GM20431 (cell line): ENCODE measurements at regions not wholly inside any gene's neighbourhood (a gene's known extent, or its start where the extent isn't known, plus 50 kb on each side); places are given as distances from the start of the nearest gene placed in this dataset.

ENCODE experiments used
- in situ Hi-C: fragments of 300-500 bp; cut with MseI, MboI; formaldehyde crosslinking; loops from one replicate; pipeline ENCODE4 v1.15.0; 2020; ENCODE audit warnings: low sequenced_read_pairs; ENCODE audit not compliant: unreplicated experiment

DNA sequence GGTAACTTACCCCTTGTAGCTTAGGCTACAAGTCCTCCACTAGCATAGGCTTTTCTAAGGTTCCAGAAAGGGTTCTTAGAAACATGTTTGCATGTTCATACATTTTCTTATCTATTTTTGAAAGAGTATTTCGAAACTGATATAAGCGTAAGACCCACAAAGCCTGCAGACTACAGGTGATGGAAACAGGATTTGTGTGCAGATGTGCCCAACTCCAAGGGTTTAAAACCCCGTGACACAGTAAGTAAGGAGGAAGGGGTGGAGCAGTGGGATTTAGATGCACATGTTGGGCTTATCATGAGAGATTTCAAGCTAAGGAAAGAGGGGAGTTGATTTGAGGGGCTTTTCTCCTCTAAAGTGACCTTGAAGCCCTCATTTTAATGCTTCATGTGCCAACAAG, 164.7 kb downstream of the LTN1 start:
- in situ Hi-C loops, result no loop called here

DNA sequence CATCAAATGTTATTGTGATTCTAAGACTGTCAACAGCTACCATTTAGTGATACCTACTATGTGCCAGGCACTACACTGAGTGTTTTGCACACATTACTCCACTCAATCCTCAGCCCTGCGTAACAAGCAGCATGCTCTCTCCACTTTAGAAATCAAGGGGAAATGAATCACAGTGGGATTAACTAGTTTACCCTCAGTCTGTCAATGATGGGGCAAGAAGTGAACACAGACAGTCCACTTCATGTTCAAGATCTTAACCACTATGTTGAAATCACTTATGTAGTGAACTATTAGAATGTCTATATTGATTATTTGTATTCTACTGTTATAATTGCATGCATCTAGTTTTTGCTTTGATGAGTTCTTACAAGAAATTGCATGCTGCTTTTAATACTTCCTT, 165.3 kb downstream of the LTN1 start:
- in situ Hi-C loops, result no loop called here

DNA sequence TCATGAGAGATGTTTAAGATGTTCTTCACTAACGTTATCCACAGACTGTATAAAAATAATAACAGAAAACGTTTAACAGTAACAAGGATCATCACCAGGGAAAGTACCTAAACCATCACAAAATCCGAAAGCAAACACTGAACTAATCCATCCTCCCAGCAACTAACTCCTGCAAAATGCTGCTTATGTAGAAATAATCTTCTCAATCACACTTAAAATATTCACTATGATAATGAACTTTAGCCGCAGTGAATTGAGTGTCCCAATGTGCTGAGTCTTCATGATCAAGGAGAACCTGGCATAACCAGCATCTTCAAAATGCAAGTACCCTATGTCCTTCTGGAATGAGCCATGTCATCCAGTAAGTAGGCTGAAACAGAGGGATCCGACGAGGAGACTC, 166.1 kb downstream of the LTN1 start:
- in situ Hi-C loops, result no loop called here

DNA sequence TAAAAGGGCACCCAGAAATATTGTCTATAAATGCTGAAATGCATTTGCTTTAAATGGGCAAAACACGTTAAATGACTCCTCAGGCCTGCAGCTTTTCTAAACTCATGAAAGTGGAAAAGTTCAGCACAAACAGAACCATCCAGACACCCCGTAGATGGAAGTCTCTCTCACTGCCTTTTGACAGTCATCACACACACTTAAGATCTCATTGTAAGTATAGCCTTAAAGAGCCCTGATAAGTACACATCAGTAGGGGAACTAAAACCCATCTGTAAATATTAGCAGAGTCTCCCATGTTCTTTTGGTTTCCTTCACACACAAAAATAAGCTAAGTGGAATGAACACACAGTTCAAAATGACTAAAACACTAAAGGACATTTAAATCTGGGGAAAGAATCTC, 166.7 kb downstream of the LTN1 start:
- in situ Hi-C loops, result no loop called here

DNA sequence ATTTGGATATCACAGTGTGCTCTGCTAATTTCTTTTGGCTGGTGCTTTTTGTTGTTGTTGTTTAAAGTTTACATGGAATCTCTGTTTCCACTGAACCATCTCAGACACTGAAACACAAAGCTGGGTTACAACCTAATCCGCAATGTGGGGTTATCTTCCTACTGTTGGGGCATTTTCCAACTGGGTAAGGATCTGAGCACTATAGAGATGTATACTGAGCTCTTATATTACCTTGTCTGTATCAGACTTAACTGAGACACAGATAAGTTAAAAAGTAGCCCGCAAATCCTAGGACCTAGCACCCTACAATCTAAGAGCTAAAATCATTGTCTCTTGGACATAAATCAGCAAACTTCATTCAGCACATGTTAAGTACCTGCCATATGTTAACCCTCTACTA, 169.2 kb downstream of the LTN1 start:
- in situ Hi-C loops, result no loop called here

DNA sequence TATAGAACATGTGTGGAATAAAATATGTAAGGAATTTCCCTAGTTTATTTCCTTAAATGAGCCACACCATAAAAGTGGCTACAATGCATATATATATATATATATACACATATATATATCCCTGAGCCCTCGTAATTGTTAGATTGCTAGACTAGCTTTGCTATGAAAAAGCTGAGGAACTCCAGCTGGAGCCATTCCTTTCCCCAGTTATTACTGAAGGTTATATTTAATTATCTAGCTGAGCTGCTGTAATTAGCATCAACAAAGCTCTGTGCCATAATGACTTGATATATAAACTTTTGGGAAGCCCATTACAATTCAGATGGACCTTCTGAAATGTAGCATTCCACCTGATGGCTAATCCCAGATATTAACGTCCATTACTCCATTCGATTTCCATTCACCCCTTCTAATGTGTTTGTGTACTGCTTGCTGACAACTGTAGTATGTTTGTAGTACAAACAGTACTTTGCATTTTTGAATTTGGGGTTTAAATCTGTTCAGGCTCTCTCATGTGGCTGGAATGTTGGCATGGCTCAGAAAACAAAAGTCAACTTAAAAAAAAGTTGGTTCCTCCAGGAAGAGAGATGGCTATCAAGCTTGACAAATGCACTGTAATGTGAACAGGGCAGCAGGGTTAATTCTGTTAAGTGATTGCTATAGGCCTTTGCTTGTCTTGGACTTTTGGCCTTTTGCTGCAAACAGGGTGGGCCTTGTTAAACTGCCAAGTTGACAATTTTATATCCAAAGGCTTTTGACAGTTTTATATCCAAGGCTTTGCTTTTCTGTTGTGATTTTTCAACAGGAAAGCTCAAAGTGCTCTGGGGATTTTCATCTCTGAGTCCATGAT, 170.0 kb downstream of the LTN1 start:
- in situ Hi-C loops, result no loop called here

DNA sequence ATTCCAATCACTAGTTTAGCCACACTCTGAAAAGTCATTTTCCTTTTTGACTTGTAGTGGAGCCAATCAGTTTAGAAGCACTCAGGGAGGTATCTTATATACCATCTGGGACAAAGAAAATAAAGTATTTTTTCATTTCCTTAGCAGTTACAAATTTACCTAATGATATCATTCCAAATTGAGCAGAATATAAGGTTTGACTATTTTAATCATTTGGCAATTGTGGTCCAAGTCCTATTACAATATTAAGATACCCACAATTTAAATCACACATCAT, 170.6 kb downstream of the LTN1 start:
- in situ Hi-C loops, result no loop called here

DNA sequence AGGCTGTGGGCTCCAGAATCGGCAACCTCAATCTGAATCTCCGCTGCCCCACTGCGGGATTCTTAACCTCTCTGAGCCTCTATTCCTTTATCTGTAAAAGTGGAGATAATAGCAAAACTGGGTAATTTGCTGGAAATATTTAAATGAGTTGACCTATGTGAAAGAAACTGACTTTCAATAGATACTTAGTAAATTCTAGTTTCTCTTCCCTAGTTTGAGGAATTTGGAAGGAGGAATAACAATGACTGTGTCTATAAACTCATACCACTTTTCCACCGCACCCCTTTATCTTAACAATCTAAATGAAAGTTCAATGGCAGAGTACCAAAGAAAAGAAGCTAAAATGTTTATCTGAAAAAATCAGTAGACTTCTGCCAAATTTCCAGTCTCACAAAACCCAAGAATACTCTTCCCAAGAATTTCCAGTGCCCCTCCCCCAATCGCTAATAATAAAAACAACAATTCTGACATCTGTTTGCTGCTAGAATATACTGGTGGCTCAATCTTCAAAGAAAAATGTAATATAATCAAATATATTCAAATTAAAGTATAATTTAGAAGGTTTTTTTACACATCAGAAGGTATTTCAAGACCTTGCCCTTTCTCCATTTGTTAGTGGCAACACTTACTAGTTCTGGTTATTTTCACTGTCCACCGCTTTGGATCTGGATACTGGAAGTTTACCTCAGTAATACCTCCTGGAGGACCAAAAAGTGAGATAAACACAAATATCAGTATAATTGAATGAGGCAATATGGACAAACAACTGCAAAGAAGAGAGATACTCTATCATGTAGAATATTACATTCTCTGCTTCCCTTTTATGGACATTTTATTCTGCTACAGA, 171.2 kb downstream of the LTN1 start:
- in situ Hi-C loops, result no loop called here

DNA sequence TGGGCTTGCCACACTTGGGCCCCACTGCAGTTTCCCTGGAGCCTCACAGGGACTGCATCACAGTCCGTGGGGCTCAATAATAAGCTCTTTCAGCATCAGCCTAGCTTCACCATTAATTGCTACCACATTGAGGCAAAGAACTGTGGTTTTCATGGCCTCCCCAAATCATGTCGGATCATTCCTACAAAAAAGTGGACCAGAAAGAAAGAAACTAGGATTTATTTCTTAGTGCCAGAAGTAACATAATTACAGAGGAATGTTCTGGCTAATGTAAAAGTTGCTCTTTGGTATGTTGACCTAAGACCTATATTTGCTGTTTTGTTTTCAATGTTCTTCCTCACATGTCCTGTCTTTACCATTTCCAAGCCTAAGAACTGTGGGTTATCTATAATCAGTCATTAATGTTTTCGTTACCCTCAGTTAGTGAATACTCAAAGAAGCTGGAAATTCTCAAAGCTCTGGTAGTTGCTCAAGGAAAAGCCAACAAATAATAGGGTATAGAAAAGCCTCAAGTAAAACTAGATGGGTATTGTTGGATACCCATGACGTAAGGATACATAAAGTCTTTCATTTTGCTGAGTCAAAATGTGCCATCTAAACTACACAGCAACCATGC, 173.9 kb downstream of the LTN1 start:
- in situ Hi-C loops, result no loop called here

DNA sequence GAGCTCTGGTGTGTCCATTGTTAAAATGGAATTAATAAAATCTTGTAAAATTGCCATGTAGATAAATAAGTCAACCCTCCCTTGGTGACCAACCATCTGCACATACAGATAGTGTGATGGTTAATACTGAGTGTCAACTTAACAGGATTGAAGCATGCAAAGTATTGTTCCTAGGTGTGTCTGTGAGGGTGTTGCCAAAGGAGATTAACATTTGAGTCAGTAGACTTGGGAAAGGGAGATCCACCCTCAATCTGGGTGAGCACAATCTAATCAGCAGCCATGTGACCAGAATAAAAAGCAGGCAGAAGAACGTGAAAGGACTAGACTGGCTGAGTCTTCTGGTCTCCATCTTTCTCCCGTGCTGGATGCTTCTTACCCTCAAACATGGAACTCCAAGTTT, 174.8 kb downstream of the LTN1 start:
- in situ Hi-C loops, result no loop called here

DNA sequence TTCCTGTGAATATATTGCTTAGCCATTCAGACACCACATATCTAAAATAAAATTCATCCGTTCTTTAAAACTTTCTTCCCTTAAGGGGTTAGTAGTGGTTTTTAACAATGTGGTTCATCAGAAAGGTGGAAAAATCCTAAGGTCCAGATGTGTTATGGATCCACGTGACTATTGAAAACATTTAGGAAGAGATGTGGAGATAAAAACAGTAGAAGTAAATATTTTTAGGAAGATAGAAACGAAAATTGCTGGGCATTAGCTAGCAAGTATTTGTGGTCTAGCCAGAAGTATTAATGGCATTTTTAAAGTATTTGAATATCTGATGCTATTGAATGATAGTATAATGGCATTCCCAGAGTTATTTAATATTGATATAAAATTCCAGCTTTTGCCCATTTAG, 180.8 kb downstream of the LTN1 start:
- in situ Hi-C loops, result no loop called here

DNA sequence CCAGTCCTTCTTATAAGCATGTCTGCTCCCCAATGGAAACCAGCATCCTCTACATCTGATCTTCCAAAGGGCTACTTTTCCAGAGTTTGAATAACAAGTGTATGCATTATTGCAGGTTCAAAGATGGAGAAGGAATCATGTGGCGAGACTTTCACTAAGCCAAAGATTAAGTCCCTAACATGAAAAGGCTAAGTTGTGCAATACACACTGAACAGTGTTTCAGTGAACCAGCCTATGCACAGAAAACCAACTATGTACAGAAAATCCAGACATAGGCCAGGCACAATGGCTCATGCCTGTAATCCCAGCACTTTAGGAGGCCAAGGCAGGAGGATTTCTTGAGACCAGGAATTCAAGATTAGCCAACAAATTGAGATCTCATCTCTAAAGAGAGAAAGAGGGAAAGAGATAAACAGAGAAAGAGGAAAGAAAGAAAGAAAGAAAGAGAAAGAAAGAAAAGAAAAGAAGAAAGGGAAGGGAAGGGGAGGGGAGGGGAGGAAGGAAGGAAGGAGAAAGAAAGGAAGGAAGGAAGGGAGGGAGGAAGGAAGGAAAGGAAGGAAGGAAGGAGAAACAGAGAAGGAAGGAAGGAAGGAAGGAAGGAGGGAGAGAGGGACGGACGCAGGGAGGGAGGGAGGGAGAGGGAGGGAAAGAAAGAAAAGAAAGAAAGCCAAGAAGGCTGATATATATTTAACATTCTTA, 181.7 kb downstream of the LTN1 start:
- in situ Hi-C loops, result no loop called here

DNA sequence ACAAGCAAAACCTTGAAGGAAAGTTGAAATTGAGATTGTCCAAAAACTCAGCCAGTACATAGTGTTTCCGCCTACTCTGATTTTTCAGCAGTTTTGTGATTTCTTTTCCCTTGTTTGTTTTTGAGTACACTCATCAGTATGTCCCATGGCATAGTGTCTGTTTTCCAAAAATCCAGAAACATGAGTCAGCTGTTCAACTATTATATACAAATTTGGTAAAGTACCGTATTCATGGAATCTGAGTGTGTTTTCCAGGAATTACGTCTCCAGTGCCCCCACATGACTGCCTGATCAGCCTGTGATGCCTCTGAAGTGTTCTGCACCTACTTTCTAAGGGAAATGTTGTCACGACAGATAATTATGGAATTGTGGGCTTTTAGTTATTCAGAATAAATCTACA, 186.8 kb downstream of the LTN1 start:
- in situ Hi-C loops, result no loop called here

DNA sequence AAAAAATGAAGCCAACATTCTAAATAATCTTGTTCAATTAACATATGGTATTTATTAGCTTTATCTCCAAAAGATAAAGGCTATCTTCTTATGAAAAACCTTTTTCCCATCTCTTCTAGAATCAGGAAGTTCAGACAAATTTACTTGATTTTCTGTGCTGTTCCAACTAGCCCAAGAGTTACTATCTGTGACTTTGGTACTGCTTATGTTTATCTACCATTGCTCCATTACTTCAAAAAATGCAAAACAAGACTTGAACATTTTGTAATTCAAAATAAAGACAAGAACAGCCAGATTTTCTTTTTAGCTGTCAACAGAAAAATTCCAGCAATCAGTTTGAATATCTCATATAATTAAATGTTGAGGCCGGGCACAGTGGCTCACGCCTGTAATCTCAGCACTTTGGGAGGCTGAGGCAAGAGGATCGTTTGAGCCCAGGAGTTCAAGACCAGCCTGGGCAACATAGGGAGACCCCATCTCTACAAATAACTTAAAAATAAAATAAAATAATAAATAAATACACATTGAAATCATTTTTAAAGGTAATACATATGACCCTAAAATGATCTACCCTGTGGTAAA, 188.5 kb downstream of the LTN1 start:
- in situ Hi-C loops, result no loop called here

DNA sequence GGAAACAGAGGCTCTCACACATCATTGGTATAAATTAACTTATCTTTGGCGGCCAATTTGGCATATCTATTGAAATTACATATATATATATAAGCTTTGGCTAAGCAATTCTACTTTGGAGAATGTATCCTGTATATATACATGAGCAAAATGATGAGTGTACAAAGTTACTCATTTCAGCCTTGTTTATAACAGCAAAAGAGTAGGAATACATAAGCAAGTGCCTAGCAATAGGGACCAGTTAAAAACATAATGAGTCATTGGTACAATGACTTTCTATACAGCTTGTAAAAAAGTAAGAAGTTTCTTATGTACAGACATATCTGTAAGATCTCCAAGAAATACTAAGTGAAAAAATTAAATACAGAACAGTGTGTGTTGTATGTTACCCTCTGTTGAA, 190.8 kb downstream of the LTN1 start:
- in situ Hi-C loops, result no loop called here

DNA sequence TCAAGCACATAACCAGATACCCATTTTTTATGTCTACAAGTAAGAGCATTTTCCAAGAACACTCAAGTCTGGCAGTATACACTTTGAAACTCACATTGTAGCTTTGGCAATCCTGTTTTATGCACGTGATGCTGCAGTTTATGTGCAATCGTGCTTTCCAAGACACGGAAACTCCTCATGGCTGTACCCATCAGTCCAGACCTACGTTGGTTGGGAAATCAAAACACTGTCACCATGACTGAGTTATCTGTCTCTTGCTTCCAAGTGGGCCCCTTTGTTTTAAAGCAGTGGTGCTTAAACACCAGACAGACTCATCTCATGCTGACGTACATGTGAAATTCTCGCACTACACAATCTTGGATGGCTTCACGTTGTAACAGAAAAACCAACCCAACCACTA, 192.8 kb downstream of the LTN1 start:
- in situ Hi-C loops, result no loop called here

DNA sequence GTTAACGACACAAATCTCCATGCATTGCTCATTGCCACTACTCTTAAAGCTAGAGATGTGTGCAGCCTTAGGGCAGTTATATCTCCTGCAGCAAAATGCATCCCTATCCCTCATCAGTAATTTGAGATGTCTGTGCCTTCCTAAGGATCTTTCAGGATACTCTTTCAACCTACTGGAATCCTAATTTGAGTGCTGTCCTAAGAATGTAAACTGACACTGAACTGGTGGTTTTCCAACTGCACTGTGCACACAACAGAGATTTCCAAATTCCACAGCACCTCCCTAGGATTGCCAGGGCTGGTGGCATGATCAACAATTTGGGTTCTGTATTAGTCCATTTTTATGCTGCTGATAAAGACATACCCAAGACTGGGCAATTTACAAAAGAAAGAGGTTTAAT, 193.9 kb downstream of the LTN1 start:
- in situ Hi-C loops, result no loop called here

DNA sequence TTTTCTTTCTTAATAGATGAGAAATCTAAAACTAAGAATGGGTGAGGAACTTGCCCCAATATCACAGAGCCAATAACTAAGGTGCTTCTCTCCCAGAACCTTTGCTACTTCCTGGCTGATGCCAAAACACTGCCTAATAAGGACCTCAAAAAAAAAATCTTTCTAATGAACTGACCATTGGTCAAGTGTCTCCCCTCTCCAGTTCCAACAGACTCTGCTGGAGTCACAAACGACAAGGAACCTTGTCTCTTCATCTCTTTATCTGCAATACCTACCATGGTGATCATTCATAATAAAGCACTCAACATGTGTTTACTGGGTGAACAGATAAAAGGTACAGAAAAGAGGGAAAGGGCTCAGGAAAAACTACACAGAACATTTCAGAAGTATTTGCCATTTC, 197.4 kb downstream of the LTN1 start:
- in situ Hi-C loops, result no loop called here

DNA sequence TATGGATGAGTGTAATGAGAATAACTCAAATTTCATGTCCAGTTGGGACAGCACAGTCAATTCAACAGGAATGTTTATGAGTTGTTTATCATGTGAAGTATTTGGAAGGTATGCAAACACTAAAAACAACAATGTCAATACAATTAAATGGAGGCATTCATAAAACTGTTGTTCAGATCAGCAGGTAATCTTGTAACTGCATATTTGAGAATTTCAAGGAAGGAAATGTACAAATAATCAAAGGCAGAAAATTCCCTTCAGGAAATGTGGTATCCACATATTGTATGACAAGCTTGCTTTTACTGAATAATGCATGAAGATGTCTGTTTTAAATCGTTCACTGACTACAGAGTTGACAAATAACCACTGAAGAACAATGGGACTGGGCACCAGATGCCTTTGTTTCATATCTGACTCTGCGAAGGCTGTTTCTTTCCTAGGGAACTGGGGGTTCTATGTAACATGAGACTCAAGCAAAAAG, 198.3 kb downstream of the LTN1 start:
- in situ Hi-C loops, result no loop called here

DNA sequence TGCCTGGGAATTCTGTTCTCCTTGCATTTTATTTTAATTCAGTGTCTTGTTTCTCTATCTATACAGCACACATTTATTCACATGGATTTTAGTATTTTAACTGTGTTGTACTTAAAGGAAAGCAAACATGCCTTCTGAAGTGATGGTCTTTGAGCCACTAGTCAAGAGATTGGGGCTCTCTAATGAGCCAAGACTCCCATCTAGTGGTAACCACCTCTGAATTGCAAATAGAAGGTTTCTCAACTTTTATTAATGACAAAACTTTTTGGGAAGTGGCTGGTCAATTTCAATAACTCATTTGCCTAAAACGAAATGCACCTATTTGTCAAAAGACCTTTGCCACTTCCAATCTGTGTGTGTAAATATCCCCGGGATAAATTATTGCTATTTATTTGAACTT, 199.6 kb downstream of the LTN1 start:
- in situ Hi-C loops, result no loop called here
